ENCODE measurements at regions not wholly inside any gene's neighbourhood (a gene's known extent, or its start where the extent isn't known, plus 50 kb on each side); places are given as distances from the start of the nearest gene placed in this dataset.

DNA sequence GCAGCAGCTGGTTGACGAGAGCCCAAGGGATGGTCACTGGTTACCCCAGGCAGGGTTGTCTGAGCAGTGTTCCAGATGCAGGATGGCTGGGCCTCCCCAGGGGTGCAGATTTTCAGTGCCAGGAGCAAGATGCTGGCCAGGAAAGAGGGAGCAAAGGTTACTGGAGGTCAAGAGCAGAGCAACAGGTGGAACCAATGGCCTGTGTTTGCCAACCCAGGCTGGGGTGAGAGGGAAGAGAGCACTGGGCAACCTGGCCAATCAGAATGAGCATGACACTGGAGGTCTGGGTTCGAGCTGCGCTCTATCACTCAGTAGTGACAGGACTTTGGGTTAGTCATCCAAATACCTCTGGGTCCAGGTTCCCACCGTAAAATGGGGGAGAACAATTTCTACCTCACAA is 90.6 kb upstream of the TLE3 start:
- TF ChIP-seq, protein P1, sequence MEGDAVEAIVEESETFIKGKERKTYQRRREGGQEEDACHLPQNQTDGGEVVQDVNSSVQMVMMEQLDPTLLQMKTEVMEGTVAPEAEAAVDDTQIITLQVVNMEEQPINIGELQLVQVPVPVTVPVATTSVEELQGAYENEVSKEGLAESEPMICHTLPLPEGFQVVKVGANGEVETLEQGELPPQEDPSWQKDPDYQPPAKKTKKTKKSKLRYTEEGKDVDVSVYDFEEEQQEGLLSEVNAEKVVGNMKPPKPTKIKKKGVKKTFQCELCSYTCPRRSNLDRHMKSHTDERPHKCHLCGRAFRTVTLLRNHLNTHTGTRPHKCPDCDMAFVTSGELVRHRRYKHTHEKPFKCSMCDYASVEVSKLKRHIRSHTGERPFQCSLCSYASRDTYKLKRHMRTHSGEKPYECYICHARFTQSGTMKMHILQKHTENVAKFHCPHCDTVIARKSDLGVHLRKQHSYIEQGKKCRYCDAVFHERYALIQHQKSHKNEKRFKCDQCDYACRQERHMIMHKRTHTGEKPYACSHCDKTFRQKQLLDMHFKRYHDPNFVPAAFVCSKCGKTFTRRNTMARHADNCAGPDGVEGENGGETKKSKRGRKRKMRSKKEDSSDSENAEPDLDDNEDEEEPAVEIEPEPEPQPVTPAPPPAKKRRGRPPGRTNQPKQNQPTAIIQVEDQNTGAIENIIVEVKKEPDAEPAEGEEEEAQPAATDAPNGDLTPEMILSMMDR (IDR thresholded peaks at IDR 0.05) = no peak
- no peak for TF ChIP-seq POLR2A (IDR thresholded peaks at IDR 0.05)
